LNCAP (cell line): ENCODE measurements at regions not wholly inside any gene's neighbourhood (a gene's known extent, or its start where the extent isn't known, plus 50 kb on each side); places are given as distances from the start of the nearest gene placed in this dataset.

Experiments used
- CTCF ChIP-seq: fragments of 450-650 bp; IDR thresholded peaks from 2 replicates; pipeline ENCODE4 v1.5.1; 2017; ENCODE audit warnings: mild to moderate bottlenecking

GRCh38 chr1:239731082-239731748, 344.8 kb downstream of the CHRM3 start:
- TF ChIP-seq CTCF: no peak

GRCh38 chr1:239732770-239733169, 346.4 kb downstream of the CHRM3 start:
- TF ChIP-seq CTCF: no peak

GRCh38 chr1:239733995-239734394, 347.6 kb downstream of the CHRM3 start:
- TF ChIP-seq CTCF: no peak

GRCh38 chr1:239735111-239735510, 348.7 kb downstream of the CHRM3 start:
- no peak for TF ChIP-seq CTCF

- TF ChIP-seq CTCF: no peak
These were observed 350.1 kb downstream of the CHRM3 start for GRCh38 chr1:239736479-239736878.

- TF ChIP-seq CTCF: no peak
These were observed 352.3 kb upstream of the FMN2 start for GRCh38 chr1:239739375-239739774.

GRCh38 chr1:239739919-239740318, 351.8 kb upstream of the FMN2 start:
- no peak for TF ChIP-seq CTCF
